ENCODE measurements at regions not wholly inside any gene's neighbourhood (a gene's known extent, or its start where the extent isn't known, plus 50 kb on each side); places are given as distances from the start of the nearest gene placed in this dataset.

GRCh38 chr13:109872864-109873263 lies 86.5 kb upstream of the IRS2 start:
- TF ChIP-seq FOXM1 (IDR thresholded peaks at IDR 0.05; ENCODE audit: low read depth): no peak
- TF ChIP-seq POLR2AphosphoS5 (IDR thresholded peaks at IDR 0.05; ENCODE audit: low read depth, low read length): no peak
- no peak for TF ChIP-seq ELF1 (IDR thresholded peaks at IDR 0.05)
- TF ChIP-seq RXRA (IDR thresholded peaks at IDR 0.05; ENCODE audit: borderline replicate concordance, low read depth): no peak
- TF ChIP-seq IRF3 (IDR thresholded peaks at IDR 0.05; ENCODE audit: low read depth, low read length): no peak
- TF ChIP-seq MXI1 (IDR thresholded peaks at IDR 0.05; ENCODE audit: low read depth, low read length): no peak
- no peak for TF ChIP-seq PBX3 (IDR thresholded peaks at IDR 0.05)
- no peak for TF ChIP-seq CHD2 (IDR thresholded peaks at IDR 0.05; ENCODE audit: low read length, partially characterized antibody)
- no peak for TF ChIP-seq FOXJ3 (CRISPR knock-in tag; IDR thresholded peaks at IDR 0.05)
- no peak for TF ChIP-seq MEF2A (IDR thresholded peaks at IDR 0.05; ENCODE audit: borderline replicate concordance, low read depth)
- TF ChIP-seq SMC3 (IDR thresholded peaks at IDR 0.05; ENCODE audit: low read depth, low read length): no peak
- no peak for TF ChIP-seq GABPA (IDR thresholded peaks at IDR 0.05; ENCODE audit: low read depth)
- TF ChIP-seq SIN3A (IDR thresholded peaks at IDR 0.05; ENCODE audit: borderline replicate concordance, low read depth, low read length): no peak
- no peak for TF ChIP-seq NFIC (IDR thresholded peaks at IDR 0.05; ENCODE audit: borderline replicate concordance)
- no peak for TF ChIP-seq ZBTB33 (IDR thresholded peaks at IDR 0.05; ENCODE audit: borderline replicate concordance, low read depth)
- no peak for TF ChIP-seq EZH2phosphoT487 (IDR thresholded peaks at IDR 0.05; ENCODE audit: borderline replicate concordance, low read depth)
- POLR2A ChIA-PET: no interaction called here
- H2AFZ ChIP-seq (ENCODE audit: low read depth): no peak overlapping the region

More at GRCh38 chr13:109872864-109873263, 86.5 kb upstream of the IRS2 start:
- Histone ChIP-seq H3K9ac (no peak overlapping the region), H4K20me1 (ENCODE audit: insufficient read depth) (no peaks in the 10 kb centered on the region), H3K4me1 (ENCODE audit: control insufficient read depth in 1 of 2, insufficient read depth in 2 of 2, low read depth in 1 of 2, low read length in 1 of 2) (peaks cover 12 to 21% of the 10 kb centered on the region in 2 experiments; a peak in 3 of 4 replicates), H3F3A (replicated peaks; ENCODE audit: insufficient read depth) (peaks cover 5% of the 10 kb centered on the region), H3K27me3 (ENCODE audit: insufficient read depth) (no peaks in the 10 kb centered on the region), H3K9me2 (no peaks in the 10 kb centered on the region), H3K4me2 (no peak overlapping the region), H3K36me3 (replicated peaks in 1 of 2; ENCODE audit: control insufficient read depth in 1 of 2, insufficient read depth in 2 of 2, low read length in 1 of 2) (no peaks in the 10 kb centered on the region), H3K79me2 (ENCODE audit: insufficient read depth) (no peaks in the 10 kb centered on the region), H3K9me3 (no peaks in the 10 kb centered on the region), H3K27ac (ENCODE audit: low read depth in 2 of 2, low read length in 1 of 2) (no peak overlapping the region), H3K4me3 (ENCODE audit: low read depth in 2 of 2, low read length in 1 of 2) (no peak overlapping the region)
- DNase-seq: no peak
- CTCF ChIA-PET: no interaction called here
- WGBS (ENCODE audit: low lambda C conversion rate): 100% methylated on average over 1 of the region's 1 CpG
